ENCODE measurements at regions not wholly inside any gene's neighbourhood (a gene's known extent, or its start where the extent isn't known, plus 50 kb on each side); places are given as distances from the start of the nearest gene placed in this dataset.

DNA sequence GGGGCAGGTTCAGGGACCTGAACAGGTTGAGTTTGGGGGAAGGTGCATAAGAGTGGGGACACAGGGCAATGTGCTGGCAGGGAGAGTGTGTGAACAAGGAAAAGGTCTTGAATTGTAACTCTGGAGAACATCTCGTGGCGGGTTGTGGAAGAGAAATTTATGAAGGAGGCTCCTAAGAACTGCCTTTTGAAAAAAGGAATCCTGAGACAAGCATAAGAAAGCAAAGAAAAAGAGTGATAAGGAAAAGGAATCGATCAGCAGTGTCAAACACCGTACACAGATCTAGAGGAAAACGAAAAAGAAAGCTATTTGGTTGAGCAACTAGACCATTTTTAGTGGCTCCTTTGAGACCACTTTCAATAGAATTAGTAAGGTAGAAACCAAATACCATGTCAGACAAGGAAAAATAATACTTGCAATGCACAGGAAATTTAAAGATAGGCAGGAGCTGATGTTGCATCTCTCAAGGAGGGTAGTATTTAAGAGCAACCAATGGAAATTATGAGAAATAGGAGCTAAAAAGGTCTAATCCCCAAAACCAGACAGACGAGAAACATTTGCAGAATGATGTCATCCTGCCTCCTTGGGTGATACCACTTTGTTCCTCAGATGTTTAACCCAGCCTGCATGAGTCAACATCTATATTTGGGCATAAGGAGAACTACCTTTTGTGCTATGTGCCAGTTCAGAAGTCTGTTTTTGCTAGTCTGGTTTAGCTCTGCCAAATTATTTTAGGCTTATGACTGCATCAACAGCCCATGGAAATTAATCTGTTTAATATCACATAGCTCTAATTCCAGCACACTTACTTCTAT, 64.5 kb upstream of the STK38L start:
- peak; percentile 58 for DNase-seq

DNA sequence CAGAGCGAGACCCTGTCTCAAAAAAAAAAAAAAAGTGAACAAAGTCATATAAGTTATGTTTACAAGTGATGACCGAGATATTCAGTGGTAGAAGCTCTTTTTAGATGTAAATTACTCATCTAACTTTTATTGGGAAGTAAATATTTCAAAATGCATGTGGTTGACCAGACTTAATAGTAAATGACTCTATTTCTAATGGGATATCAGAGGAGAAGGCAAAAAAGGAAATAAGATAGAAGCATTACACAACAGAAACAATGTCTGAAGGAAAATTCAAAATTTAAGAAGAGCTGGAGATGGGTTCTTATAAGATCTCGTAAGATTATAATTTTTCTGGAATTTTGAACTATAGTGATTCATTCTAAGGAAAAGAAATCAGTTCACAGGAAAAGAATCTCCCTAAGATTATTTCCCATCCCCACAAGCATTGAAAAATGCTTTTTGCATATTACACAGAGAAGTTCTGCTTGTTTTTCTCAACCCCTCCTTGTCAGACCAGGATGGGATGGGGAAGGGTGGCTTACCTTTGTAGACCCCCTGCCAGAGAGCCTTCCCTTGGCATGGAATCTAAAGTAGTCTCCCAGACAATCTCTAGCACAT, 63.1 kb upstream of the STK38L start:
- DNase-seq = no peak

DNA sequence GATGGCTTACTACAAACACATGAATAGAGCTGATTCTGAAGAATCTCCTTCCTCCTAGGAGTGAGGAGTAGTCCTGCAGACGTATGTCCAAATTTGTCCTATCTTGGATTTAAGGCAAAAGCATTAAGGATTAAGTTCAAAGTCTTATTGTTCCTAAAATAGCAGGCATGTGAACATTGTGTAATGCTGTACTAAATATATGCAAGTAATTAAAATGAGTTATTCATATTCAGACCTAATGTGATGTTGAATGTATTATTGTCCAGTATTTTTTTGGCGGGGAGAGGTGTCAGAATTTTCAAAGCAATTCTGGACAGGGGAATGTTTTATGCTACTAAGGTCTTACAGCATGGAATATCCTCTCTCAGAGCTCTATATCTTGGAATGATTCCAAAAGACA, 60.7 kb upstream of the STK38L start:
- no peak for DNase-seq

- DNase-seq = no peak
Observed at GRCh38 chr12:27185234-27186021, 58.7 kb upstream of the STK38L start.

- DNase-seq = no peak
Observed at GRCh38 chr12:27186022-27186839, 57.9 kb upstream of the STK38L start.

DNA sequence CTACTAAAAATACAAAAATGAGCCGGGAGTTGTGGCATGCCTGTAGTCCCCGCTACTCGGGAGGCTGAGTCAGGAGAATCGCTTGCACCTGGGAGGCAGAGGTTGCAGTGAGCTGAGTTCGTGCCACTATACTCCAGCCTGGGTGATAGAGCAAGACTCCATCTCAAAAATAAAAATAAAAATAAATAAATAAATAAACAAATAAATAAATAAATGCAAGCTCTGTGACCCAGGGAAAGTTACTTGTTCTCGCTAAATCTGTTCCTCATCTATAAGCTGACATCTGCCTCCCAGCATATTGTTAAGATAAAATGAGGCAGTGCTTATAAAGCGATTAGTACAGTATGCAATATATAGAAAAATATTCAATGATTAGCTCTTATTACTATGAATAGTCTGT, 56.4 kb upstream of the STK38L start:
- DNase-seq = no peak

GRCh38 chr12:27190761-27191160, 53.3 kb upstream of the STK38L start:
- no peak for DNase-seq

DNA sequence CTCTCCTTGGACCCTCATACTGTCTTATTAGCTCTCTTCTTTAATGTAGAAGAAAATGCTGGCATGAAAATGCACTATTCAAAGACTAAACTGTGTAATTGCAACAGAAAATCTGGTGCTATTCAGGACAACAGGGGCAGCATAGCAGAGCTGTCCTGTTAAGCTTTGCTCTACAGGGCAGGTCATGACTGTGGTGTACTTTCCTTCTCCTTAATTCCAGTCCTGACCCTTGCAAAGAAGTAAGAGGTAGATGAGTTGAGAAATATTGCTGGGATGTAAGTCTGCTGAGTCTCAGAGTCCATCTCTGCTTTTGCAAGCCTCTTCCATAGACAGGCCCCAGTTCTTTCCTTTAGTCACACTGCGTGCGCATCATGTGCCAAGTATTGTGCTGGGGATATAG, 52.6 kb upstream of the STK38L start:
- no peak for DNase-seq

- no peak for DNase-seq
Observed at GRCh38 chr12:27192118-27192802, 51.8 kb upstream of the STK38L start.

GRCh38 chr12:27193106-27193505, 51.0 kb upstream of the STK38L start:
- DNase-seq = no peak

GRCh38 chr12:27193854-27194544, 50.1 kb upstream of the STK38L start:
- DNase-seq = no peak
